GM12873 (cell line): ENCODE measurements at regions not wholly inside any gene's neighbourhood (a gene's known extent, or its start where the extent isn't known, plus 50 kb on each side); places are given as distances from the start of the nearest gene placed in this dataset.

Experiments used
- TF ChIP-seq, protein P1 (sequence below): IDR thresholded peaks from 2 replicates; pipeline ENCODE4 v1.5.1; 2012; ENCODE audit warnings: low read depth, mild to moderate bottlenecking, moderate library complexity, low read length, control low read depth; ENCODE audit not compliant: insufficient read depth; ENCODE audit errors: missing control alignments

DNA sequence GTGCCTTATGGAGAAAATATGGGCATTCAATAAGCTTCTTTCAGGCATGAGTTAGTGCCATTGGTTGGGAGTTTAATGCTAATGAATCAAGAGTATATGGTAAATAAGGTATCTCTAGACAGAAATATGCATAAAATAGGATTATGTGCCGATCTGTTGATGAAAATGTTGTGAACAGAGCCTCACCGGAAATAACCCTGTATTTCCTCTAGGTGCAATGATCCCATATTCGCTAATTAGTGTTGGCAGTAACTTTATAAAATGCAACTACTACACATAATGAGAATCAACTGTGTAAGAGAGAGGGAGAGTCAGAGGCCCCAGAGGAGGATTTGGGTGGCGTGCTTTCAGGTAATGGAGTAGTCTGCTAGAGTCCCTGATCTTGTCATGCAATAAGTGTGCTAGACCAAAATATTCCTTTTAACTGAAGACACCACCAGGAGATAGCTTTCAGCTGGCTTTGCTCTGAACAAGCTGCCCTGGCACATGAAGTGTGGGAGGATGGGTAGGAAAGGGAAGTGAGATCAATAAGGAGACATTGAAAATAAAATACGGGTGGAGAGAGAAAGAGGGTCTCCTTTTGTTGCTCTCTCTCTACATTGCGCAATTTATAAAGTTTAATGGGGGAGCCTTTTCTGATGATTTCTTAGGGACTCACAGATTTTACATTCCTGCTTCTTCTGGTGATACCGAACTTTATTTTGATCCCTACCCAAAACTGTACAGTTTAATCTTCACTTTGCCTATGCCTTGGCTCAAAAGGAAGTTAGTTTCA, 68.6 kb upstream of the PLXNC1 start:
- TF ChIP-seq, protein P1, sequence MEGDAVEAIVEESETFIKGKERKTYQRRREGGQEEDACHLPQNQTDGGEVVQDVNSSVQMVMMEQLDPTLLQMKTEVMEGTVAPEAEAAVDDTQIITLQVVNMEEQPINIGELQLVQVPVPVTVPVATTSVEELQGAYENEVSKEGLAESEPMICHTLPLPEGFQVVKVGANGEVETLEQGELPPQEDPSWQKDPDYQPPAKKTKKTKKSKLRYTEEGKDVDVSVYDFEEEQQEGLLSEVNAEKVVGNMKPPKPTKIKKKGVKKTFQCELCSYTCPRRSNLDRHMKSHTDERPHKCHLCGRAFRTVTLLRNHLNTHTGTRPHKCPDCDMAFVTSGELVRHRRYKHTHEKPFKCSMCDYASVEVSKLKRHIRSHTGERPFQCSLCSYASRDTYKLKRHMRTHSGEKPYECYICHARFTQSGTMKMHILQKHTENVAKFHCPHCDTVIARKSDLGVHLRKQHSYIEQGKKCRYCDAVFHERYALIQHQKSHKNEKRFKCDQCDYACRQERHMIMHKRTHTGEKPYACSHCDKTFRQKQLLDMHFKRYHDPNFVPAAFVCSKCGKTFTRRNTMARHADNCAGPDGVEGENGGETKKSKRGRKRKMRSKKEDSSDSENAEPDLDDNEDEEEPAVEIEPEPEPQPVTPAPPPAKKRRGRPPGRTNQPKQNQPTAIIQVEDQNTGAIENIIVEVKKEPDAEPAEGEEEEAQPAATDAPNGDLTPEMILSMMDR, result no peak

DNA sequence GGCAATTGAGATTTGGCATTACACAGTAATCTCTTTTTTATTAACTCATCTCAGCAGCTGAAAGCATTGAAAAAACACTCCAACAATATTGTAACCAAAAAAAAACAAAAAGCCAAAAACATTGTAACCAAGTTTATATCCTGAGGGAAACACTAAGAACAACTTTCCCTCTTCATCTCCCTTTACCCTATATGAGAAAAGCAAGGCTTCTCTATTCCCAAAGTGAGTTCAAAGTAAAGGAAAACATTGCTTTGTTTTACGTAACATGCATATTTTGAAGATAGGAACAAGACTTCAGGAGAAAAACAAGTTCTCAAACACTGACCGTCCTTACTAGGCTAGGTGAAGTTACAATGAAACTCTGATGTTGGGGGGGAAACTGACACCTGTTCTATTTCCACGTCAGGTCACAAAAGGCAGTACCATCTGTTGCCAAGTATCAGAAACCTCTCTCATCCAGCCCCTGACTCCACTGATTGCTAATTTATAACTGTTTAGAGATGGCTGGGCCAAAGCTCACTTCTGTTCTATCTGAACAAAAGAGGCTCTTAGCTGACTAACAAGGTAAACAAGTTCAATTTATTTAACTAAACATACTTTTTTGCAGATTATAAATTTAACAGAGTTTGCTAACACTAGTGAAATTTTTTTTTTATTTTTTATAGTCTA, 67.9 kb upstream of the PLXNC1 start:
- TF ChIP-seq, protein P1, result no peak

DNA sequence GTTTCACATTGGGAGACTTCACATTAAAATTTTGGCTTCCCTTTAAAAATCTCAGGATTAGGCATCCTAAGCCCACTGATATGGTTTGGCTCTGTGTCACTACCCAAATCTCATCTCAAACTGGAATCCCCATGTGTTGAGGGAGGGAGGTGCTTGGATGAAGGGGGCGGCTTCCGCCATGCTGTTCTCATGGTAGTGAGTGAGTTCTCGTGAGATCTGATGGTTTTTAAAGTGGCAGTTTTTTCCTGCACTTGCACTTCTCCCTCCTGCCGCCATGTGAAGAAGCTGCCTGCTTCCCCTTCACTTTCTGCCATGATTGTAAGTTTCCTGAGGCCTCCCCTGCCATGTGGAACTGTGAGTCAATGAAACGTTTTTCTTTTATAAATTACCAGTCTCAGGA, 65.7 kb upstream of the PLXNC1 start:
- TF ChIP-seq, protein P1, result no peak

DNA sequence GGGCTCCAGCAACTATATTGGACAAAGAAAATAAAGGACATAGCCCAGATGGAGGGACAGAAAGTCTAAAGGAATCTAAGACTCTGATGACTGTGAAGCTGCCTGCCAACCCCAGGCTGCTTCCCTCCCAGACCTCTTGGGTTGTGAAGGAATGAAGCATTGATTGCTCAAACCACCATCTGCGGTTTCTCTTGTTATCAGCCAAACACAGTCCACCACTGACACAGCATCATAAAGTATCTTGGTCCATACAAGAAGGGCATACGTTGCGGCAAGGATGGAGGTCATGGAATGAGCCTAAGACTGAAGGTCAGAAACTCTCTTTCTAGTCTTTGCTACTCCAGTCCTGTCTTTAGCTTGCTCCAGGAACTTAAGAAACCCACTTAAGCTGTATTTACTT, 58.5 kb upstream of the PLXNC1 start:
- TF ChIP-seq, protein P1, result no peak

DNA sequence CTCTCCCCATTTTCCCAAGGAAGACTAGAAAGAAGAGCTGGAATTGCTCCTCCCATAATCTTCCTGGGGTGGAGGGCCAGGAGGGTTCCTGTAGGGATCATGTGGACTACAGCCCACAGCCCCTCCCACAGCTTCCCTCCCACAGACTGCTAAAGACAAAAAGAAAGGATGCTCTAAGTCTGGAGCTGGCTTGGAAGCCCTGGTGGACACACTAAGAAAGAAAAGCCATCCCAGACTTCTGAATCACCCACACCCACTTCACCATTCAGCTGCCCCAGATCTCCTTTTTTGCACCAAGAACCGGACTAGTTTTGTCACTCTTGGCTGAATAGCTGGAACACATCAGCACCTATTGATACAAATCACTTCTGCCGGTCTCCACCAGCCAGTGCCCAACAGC, 56.8 kb upstream of the PLXNC1 start:
- TF ChIP-seq, protein P1, result no peak

DNA sequence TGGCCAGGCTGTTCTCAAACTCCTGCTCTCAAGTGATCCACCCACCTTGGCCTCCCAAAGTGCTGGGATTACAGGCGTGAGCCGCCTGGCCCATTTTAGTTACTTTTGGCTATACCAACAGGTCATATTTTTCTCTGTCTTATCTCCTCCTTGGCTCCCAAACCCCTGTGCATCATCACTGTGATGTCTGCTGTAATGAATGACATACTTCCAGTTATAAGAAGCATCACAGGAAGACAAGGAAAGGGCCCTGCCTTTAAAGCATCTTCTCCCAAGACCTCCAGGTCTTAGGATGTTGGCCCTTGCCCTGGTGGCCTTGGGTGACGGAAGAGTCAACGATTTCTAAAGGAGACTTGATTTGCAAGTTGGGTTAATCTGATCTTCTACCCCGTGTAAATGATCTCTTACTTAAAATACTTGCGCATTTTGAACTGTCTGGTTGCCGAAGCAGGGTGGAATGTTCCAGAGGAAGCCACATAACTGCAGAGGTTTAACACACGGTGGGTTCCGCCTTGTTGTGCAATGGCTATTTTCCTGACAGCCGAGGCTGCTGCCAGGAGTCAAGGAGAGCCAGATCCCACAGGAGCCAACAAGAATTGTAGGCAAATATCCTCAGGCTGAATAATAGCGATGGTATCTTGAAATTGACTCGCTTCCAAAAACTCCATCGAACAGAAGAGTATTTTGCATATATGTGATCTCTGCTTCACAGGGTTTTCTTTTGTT, 55.7 kb upstream of the PLXNC1 start:
- TF ChIP-seq, protein P1, result no peak

DNA sequence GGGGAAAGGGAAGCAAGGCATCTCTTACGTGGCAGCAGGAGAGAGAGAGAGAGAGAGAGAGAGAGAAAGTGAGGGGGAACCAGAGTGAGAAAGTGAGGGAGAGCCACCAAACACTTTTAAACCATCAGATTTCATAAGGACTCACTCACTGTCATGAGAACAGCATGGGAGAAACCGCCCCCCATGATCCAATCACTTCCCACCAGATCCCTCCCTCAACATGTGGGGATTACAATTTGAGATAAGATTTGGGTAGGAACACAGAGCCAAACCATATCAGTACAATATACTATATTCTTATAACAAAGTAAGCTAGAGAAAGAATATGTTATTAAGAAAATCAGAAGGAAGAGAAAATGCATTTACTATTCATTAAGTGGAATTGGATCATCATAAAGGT, 53.7 kb upstream of the PLXNC1 start:
- TF ChIP-seq, protein P1, result no peak
